ENCODE measurements at regions not wholly inside any gene's neighbourhood (a gene's known extent, or its start where the extent isn't known, plus 50 kb on each side); places are given as distances from the start of the nearest gene placed in this dataset.

GRCh38 chr1:219542828-219543518 lies 69.9 kb downstream of the ZC3H11B start:
- Histone ChIP-seq H3K36me3 (ENCODE audit: insufficient read depth, low read length) (no peaks in the 10 kb centered on the region), H3K4me2 (ENCODE audit: low read depth, low read length, poor library complexity, severe bottlenecking) (no peak overlapping the region), H3K4me1 (ENCODE audit: insufficient read depth, low read length, poor library complexity, severe bottlenecking) (no peaks in the 10 kb centered on the region), H3K27me3 (ENCODE audit: insufficient read depth, low read length, poor library complexity, severe bottlenecking) (no peaks in the 10 kb centered on the region), H3K9me2 (replicated peaks; ENCODE audit: low read depth, low read length) (no peaks in the 10 kb centered on the region), H3F3A (ENCODE audit: low read depth) (no peaks in the 10 kb centered on the region), H3K79me2 (ENCODE audit: insufficient read depth, low read length) (no peaks in the 10 kb centered on the region), H2AFZ (ENCODE audit: low read length) (no peak overlapping the region), H4K20me1 (ENCODE audit: insufficient read depth, low read length, poor library complexity, severe bottlenecking) (no peaks in the 10 kb centered on the region), H3K9me3 (ENCODE audit: insufficient read depth, low read depth, low read length) (no peaks in the 10 kb centered on the region), H3K4me3 (ENCODE audit: low read length, poor library complexity, severe bottlenecking) (no peak overlapping the region), H3K9ac (ENCODE audit: low read depth, low read length, poor library complexity, severe bottlenecking) (no peak overlapping the region)
- TF ChIP-seq EZH2phosphoT487 (IDR thresholded peaks at IDR 0.05; ENCODE audit: borderline replicate concordance) (no peak), CTCF (conservative IDR thresholded peaks at IDR 0.05; ENCODE audit: low read length) (no peak)

GRCh38 chr1:219541946-219542345 lies 71.0 kb downstream of the ZC3H11B start:
- TF ChIP-seq EZH2phosphoT487 (IDR thresholded peaks at IDR 0.05; ENCODE audit: borderline replicate concordance): no peak
- no peak for TF ChIP-seq CTCF (conservative IDR thresholded peaks at IDR 0.05; ENCODE audit: low read length)
- Histone ChIP-seq H4K20me1 (ENCODE audit: insufficient read depth, low read length, poor library complexity, severe bottlenecking) (no peaks in the 10 kb centered on the region), H3K9me3 (ENCODE audit: insufficient read depth, low read depth, low read length) (no peaks in the 10 kb centered on the region), H3K4me1 (ENCODE audit: insufficient read depth, low read length, poor library complexity, severe bottlenecking) (no peaks in the 10 kb centered on the region), H3K9ac (ENCODE audit: low read depth, low read length, poor library complexity, severe bottlenecking) (no peak overlapping the region), H3K79me2 (ENCODE audit: insufficient read depth, low read length) (no peaks in the 10 kb centered on the region), H3K4me2 (ENCODE audit: low read depth, low read length, poor library complexity, severe bottlenecking) (no peak overlapping the region), H2AFZ (ENCODE audit: low read length) (no peak overlapping the region), H3F3A (ENCODE audit: low read depth) (no peaks in the 10 kb centered on the region), H3K36me3 (ENCODE audit: insufficient read depth, low read length) (no peaks in the 10 kb centered on the region), H3K9me2 (replicated peaks; ENCODE audit: low read depth, low read length) (no peaks in the 10 kb centered on the region), H3K4me3 (ENCODE audit: low read length, poor library complexity, severe bottlenecking) (no peak overlapping the region), H3K27me3 (ENCODE audit: insufficient read depth, low read length, poor library complexity, severe bottlenecking) (no peaks in the 10 kb centered on the region)

GRCh38 chr1:219539645-219540254 lies 73.2 kb downstream of the ZC3H11B start:
- no peak overlapping the region for H3K4me3 ChIP-seq (ENCODE audit: low read length, poor library complexity, severe bottlenecking)
- H3K9ac ChIP-seq (ENCODE audit: low read depth, low read length, poor library complexity, severe bottlenecking): no peak overlapping the region
- H3K9me3 ChIP-seq (ENCODE audit: insufficient read depth, low read depth, low read length): no peaks in the 10 kb centered on the region
- no peaks in the 10 kb centered on the region for H3K27me3 ChIP-seq (ENCODE audit: insufficient read depth, low read length, poor library complexity, severe bottlenecking)
- H3K4me2 ChIP-seq (ENCODE audit: low read depth, low read length, poor library complexity, severe bottlenecking): no peak overlapping the region
- H4K20me1 ChIP-seq (ENCODE audit: insufficient read depth, low read length, poor library complexity, severe bottlenecking): no peaks in the 10 kb centered on the region
- no peaks in the 10 kb centered on the region for H3K9me2 ChIP-seq (replicated peaks; ENCODE audit: low read depth, low read length)
- H3K36me3 ChIP-seq (ENCODE audit: insufficient read depth, low read length): no peaks in the 10 kb centered on the region
- H2AFZ ChIP-seq (ENCODE audit: low read length): no peak overlapping the region
- H3F3A ChIP-seq (ENCODE audit: low read depth): no peaks in the 10 kb centered on the region
- TF ChIP-seq EZH2phosphoT487 (IDR thresholded peaks at IDR 0.05; ENCODE audit: borderline replicate concordance) (no peak), CTCF (conservative IDR thresholded peaks at IDR 0.05; ENCODE audit: low read length) (no peak)
- H3K79me2 ChIP-seq (ENCODE audit: insufficient read depth, low read length): no peaks in the 10 kb centered on the region
- no peaks in the 10 kb centered on the region for H3K4me1 ChIP-seq (ENCODE audit: insufficient read depth, low read length, poor library complexity, severe bottlenecking)
